GM19099 (cell line): ENCODE measurements at regions not wholly inside any gene's neighbourhood (a gene's known extent, or its start where the extent isn't known, plus 50 kb on each side); places are given as distances from the start of the nearest gene placed in this dataset.

ENCODE experiments used
- POLR2A ChIP-seq: IDR thresholded peaks from 3 replicates; pipeline ENCODE4 v1.6.1; 2011; ENCODE audit warnings: low read depth; ENCODE audit not compliant: insufficient read length; ENCODE audit errors: extremely low read depth

DNA sequence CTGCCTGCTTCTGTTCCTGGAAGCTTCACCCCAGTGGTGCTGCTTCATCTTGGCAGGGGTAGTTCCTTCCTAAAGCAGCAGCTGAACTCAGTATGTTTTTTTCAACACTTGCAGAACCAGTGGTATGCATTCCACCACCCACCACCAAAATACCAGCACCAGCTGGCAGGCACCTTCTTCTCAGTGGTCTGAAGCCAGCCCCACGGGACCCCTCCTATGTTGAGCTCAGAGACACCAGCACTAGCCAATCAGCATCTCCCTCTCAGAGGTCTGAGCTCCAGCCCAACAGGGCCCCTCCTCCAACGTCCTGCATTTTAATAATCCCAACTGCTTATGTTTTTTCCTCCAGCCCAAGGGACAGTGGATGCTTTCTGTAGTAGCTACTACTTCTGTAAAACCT, 299.6 kb upstream of the CCL2 start:
- TF ChIP-seq POLR2A: no peak

DNA sequence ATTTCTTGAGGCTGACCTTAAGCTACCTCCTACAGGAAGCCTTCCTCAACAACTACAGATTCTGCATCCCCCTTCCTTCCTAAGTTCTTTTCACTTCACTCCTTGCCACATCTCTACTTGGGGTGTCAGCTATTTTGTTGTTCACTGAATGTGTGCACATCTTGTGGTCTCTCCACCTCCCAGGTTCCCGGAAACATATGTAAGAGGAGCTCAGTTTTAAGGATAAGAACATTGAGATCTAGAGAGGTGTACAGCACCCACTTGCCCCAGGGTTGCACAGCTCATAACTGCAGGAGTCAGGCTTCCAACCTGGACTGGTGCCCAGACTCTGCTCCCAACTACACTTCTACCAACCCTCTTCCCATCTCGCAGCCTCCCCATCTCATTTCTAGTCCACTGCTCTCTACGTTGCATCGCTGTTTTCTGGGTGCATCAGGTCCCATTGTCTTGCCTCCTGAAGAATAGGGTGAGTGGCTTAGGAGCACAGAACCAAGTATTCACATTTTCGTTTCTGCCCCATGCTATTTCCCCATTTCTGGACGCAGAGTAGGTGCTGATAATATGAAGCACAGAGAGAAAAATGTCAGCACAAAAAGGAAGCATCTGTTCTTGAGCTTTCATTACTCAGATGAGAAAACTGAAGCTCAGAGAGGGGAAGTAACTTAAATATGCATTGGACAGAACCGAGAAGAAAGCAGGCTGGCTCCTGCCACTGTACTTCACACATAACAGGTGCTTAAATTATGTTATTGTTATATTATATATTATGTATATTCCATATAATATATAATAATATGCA, 292.0 kb upstream of the CCL2 start:
- no peak for TF ChIP-seq POLR2A

DNA sequence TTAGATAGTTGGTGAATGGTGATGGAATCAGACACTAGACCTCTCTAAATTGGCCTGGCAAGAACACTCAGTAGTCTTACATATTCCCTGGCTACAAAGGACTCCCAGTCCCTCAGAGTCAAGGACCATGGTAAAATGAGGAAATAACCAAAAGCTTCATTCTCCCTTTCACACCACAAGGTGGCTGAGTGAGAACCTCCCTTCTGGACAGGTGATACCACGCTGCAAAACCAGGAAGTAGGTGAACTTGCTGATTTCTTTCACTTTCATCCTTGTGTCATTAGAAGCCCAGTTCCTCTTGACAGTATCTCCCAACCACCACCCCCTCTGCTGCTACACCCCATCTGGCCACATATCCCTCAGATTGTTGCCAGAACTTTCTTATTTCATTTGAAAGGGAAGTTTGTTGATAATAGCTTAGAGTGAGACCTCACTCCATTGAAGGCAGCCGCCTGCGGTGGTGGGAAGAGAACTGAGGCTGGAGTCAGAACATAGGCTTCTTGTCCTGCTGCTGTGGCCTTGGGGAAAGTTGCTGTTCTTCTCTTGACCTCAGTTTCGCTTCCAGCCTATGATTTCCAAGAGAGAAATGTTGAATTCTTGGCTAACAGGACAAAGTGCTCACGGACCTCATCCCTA, 290.6 kb upstream of the CCL2 start:
- no peak for TF ChIP-seq POLR2A

DNA sequence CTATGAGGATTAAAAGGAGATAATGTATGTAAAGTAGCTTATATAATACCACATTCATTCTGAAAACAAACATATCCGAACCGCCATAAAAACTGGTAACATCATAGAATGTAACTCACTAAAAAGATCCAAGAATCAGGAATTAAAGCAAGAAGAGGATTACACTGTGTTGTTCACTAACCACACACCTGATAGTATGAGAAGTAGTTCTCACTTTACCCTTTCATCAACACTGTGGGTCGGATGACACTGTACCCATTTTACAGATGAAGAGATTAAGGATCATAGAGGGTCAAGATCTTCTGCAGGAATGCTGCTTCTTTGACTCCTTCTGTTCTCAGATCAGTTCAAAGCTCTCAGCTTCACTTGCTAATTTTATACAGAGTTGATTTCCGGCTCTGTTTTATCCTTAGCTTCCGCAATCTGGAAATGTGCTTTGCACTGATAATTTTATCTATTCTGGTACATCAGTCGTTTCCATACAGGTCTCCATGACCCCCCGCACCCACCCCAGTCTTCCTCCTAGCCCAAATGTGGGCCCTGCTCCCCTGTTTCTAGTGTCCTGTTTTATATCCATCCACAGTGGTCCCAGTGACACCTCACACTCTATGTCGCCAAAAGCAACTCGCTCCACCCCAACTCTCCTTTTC, 288.6 kb upstream of the CCL2 start:
- no peak for TF ChIP-seq POLR2A

DNA sequence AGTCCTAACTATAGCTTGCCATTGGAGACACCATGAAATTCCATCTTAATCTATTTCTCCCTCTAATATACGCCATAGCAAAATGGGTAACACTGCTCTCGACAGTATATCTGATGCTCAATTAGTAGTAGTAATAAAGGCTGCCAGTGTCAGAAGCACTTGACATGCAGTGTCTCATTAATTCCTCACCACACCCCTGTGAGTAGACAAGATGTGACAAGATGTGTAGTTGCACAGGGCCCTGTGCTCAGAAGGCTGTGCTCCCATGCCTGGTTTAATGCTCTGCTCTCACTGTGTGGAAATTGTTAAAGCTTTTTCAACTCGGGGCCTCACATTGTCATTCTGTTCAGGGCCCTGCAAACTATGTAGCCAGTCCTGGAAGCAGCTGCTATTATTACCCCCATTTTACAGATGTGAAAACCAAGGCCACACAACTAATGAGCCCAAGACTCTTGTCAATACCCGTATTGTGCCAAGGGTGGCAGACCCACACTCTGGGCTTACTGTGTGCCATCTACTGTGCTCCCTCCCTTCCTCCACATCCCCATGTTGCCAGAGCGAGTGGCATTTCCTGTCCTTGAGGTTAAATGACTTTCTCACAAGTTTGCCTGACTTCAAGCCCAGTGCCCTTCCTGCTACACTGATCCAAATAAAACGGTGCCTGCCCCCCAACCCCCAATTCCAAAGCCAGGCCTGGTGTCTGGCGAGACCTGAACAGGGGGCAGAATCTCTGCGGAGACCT, 287.3 kb upstream of the CCL2 start:
- no peak for TF ChIP-seq POLR2A

DNA sequence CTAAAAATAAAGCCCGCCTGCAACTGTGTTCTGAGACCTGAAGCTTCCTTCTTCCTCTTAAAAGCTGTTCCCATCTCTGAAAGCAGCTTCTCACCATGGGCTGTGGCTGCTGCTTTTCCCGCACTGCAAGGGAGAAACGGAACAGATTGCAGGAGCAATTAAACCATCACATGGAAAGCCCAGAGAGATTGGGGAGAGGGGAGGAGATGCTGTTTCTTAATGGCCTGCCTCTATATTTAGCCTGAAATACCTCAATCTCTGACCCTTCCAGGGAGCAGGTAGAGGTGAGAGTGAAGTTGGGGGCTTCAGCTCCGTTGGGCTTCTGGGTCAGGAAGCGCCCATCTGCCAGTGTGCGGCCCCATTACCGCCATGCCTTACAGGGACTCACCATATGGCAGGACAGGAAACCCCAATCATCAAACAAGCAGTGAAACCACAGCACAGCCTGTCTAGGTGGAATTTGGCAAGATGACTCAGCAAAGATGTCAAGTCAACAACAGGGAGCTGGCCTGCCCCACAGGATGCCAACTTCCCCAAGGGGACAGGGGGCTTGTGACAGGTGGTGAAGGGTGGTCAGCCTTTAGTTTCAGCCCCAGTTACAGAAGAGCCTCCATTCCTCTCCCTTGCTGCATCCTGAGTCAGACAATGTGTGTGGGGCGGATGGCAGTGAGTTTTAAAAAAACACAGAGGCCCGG, 286.6 kb upstream of the CCL2 start:
- TF ChIP-seq POLR2A: peak; percentile 45

DNA sequence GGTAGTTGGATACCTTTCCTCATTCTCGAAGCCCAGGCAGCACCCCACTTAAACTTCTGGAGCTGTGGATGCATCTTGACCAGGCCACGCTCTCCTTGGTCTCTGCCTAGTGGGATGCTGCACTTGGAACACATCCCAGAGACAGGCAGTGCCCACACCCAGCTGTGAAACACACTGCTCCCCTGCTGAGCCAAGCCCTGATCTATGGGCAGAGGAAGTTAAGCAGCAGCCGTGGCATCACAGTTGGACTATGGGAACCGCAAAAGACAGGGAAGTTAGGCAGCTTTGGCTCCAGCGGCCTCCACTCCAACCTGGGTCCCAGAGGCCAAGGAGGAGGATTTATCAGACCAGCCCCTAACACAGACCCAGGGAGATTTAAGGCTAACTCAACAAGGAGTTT, 284.8 kb upstream of the CCL2 start:
- no peak for TF ChIP-seq POLR2A

DNA sequence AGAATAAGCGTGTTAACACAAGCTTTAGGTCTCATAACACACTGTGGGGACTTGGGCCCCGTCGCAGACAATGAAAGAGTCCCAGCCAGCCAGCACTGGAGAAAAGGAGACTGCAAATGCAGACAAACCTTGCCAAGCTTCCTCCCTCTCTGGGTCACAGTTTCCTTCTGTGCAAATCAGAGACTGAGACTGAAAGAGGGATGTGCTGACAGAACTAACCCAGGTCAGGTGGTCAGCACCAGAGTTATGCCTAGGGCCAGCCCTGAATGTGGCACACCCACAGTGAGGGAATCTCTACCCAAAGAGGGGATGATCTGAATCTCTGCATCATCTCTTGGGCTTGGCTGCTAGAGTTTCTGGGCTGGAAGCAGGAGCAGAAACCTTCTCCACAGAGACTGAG, 282.3 kb upstream of the CCL2 start:
- no peak for TF ChIP-seq POLR2A

DNA sequence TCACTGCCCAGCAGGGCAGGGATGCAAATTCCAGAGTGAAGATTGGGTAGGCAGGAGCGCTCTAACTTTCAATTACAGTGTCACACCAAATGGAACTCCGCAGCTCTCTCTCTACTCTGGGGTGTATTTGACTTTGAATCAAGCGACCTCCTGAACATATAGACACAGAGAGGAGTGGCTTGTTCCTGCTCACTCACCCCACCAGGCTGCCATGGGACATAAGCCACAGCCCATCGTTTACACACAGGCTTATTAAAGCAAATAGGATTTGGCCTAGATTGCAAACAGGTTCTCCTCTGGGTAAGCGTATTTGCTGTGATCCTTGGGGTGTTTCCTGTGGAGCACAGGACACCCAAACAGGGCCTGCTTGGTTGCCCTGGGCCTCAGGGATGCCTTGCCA, 281.6 kb upstream of the CCL2 start:
- TF ChIP-seq POLR2A: no peak

DNA sequence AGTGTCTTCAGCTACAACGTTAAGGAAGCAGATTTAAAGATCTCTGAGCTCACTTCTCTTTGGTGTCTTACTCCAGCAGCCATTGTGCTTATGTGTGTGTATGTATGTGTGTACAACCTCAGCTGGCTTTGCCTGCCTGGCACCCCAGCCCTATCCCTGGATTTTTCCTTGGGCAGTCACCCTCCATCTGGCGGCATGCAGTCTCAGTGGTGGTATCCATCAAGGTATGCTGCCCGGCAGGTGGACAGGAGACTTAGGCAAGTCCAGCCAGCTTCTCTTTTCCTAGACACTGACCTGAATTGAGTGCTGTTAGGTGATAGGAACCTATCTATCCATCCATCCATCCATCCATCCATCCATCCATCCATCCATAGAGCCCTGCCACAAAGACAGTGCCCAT, 280.8 kb upstream of the CCL2 start:
- no peak for TF ChIP-seq POLR2A

DNA sequence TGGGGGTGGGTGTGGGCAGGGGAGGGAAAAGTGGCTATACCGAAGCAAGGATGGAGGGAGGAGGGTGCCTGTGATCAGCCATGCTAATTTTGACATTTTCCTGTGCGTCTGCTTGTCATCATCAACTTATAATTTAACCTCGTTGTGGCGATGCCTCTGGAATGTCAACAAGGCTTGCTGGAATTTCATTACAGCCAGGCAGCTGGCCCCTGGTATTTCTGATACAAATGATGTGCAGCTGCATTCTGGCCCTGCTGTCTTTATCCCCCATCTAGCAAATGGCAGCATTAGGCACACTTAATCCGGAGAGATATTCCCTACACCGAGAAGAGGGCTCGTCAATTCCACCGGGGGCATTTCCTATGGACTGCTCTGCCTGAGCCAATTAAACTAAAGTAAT, 278.3 kb upstream of the CCL2 start:
- TF ChIP-seq POLR2A: no peak

DNA sequence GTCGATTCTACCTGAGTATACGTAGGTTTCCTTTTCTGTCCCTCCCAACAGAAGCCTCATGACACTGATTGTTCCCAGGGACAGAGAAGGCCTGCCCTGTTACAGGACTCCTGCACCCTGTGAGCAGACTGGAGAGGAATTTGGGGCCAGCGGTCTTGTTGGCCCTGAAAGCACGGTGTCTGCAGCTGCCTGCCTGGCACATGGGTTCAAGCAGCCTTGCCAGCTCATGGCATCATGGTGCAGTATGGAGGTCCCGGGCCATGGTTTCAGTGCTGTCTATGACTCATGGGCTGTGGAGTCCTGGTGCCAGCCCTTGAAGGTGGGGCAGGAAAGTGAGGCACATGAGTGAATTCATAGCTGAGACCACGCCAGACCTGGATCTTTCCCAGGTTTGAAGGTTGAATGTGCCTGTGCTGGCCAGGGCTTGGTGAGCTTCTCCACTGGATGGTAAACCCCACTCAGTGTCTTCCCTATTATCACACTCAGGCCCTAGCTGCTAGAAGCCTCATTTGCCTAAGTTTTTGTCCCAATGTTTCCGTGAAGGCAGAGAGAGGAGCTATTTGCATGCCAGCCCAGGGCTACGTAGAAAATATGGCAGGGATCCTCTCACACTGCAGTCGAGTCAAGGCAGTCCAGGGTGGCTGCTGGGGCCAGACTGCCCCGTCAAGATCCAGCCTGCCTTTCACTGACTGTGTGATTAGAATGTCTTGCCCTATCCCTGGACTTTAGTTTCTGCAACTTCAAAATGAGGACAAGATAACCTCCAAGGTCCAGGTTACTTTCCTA, 277.2 kb upstream of the CCL2 start:
- TF ChIP-seq POLR2A: no peak

DNA sequence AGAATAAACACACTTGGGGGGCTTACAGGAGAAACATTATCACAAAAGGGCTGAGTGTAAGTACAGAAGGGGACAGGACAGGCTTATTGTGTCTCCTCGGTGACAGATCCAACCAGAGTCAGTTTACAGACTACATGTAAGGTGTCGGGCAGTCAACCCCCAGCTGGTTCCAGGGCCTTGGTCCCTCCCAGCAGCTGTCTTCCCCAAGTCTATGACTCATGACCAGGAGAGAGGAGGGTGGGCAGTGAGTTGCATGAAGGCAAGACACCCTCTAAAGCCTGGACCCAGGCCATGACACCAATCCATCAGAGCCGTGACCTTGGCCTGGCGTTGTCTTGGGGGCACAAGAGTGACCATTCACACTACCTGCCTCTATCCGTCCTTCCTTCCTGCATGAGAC, 276.2 kb upstream of the CCL2 start:
- TF ChIP-seq POLR2A: no peak

DNA sequence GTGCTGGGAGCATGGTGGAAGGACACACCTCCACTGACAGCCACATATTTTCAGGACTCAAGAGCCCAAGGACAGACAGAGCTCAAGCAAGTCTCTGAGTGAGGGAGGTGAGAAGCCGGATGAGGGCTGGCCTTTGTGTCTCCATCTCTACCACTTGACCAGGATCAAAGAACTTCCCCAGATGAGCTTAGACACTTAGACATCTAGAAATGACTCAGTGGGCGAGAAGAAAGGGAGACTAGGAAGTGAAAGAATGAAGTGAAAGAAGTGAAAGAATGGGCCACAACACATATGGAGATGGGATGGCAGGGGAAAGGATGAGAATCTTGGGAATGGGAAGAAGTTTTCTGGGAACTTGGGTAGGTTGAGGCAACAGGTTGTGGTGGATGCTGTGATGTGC, 274.9 kb upstream of the CCL2 start:
- TF ChIP-seq POLR2A: no peak
